ENCODE measurements at regions not wholly inside any gene's neighbourhood (a gene's known extent, or its start where the extent isn't known, plus 50 kb on each side); places are given as distances from the start of the nearest gene placed in this dataset.

- TF ChIP-seq CHD7 (IDR thresholded peaks at IDR 0.05; ENCODE audit: insufficient replicate concordance, low read length) (no peak), TAF1 (IDR thresholded peaks at IDR 0.05; ENCODE audit: low read depth, low read length) (no peak), CTBP2 (IDR thresholded peaks at IDR 0.05; ENCODE audit: borderline replicate concordance, insufficient read depth, insufficient read length, low read length) (no peak), BCL11A (IDR thresholded peaks at IDR 0.05; ENCODE audit: low read depth in 2 of 2, low read length in 2 of 2) (no peak), SUZ12 (IDR thresholded peaks at IDR 0.05; ENCODE audit: low read length) (no peak), CHD1 (IDR thresholded peaks at IDR 0.05; ENCODE audit: low read depth, low read length) (no peak), EZH2 (IDR thresholded peaks at IDR 0.05; ENCODE audit: low read depth, low read length, severe bottlenecking) (no peak), GTF2F1 (IDR thresholded peaks at IDR 0.05; ENCODE audit: borderline replicate concordance, low read depth, low read length) (no peak), CHD2 (IDR thresholded peaks at IDR 0.05; ENCODE audit: low read length) (no peak), PHF8 (conservative IDR thresholded peaks at IDR 0.05; ENCODE audit: low read depth, low read length) (no peak), CEBPB (IDR thresholded peaks at IDR 0.05; ENCODE audit: low read depth, low read length) (no peak), TAF7 (optimal IDR thresholded peaks at IDR 0.05; ENCODE audit: borderline replicate concordance, low read depth, low read length) (no peak), SP4 (IDR thresholded peaks at IDR 0.05; ENCODE audit: low read length) (no peak)
Observed at GRCh38 chr17:71111934-71112333, 942.6 kb downstream of the KCNJ2 start (continued).
